WI38 (cell line): ENCODE measurements at regions not wholly inside any gene's neighbourhood (a gene's known extent, or its start where the extent isn't known, plus 50 kb on each side); places are given as distances from the start of the nearest gene placed in this dataset.

Experiments used
- H3K4me3 ChIP-seq: 2 replicates; pipeline ENCODE4 v1.5.1; 2011; ENCODE audit warnings: low read depth, mild to moderate bottlenecking, control low read depth, low read length
- CTCF ChIP-seq: IDR thresholded peaks from 2 replicates; pipeline ENCODE4 v1.5.1; 2012; ENCODE audit warnings: low read depth, mild to moderate bottlenecking, control low read depth, low read length

- TF ChIP-seq CTCF: no peak
- H3K4me3 ChIP-seq: no peak overlapping the region
Observed at GRCh38 chr5:107184871-107185270, 485.9 kb downstream of the EFNA5 start.

- H3K4me3 ChIP-seq: no peak overlapping the region
- TF ChIP-seq CTCF: no peak
Observed at GRCh38 chr5:107184066-107184465, 486.7 kb downstream of the EFNA5 start.

GRCh38 chr5:107170620-107171019 is 500.1 kb downstream of the EFNA5 start:
- no peak for TF ChIP-seq CTCF
- H3K4me3 ChIP-seq: no peak overlapping the region

GRCh38 chr5:107169867-107170266 is 500.9 kb downstream of the EFNA5 start:
- TF ChIP-seq CTCF: no peak

GRCh38 chr5:107168848-107169752 is 501.6 kb downstream of the EFNA5 start:
- no peak for TF ChIP-seq CTCF
- H3K4me3 ChIP-seq: no peak overlapping the region

More at GRCh38 chr5:107169867-107170266, 500.9 kb downstream of the EFNA5 start:
- no peak overlapping the region for H3K4me3 ChIP-seq

GRCh38 chr5:107168086-107168485 is 502.7 kb downstream of the EFNA5 start:
- no peak for TF ChIP-seq CTCF
- no peak overlapping the region for H3K4me3 ChIP-seq

- no peak overlapping the region for H3K4me3 ChIP-seq
- TF ChIP-seq CTCF: no peak
Observed at GRCh38 chr5:107165296-107165695, 505.4 kb downstream of the EFNA5 start.
